Esophagus muscularis mucosa (tissue), 3 donors: ENCODE measurements at regions not wholly inside any gene's neighbourhood (a gene's known extent, or its start where the extent isn't known, plus 50 kb on each side); places are given as distances from the start of the nearest gene placed in this dataset.

Source experiments
- POLR2A ChIP-seq: fragments of 450-650 bp; IDR thresholded peaks from one replicate; pipeline ENCODE4 v1.6.1; 2017; ENCODE audit warnings: antibody characterized with exemption, moderate library complexity, mild to moderate bottlenecking, low read depth
- POLR2AphosphoS5 ChIP-seq, 2 donors: sonication (generic); formaldehyde crosslinking; IDR thresholded peaks; one replicate each; pipeline ENCODE4 v1.6.1; 2017; ENCODE audit warnings: antibody characterized with exemption in 2 of 2
- TF ChIP-seq, protein P1 (sequence below), 3 experiments: fragments of 200-600 bp in 2 of 3; fragments of 450-650 bp in 1 of 3; sonication (generic) in 2 of 3; IDR thresholded peaks; one replicate each; pipeline ENCODE4 v1.5.1; 2017 to 2019; ENCODE audit warnings: antibody characterized with exemption in 3 of 3, mild to moderate bottlenecking in 2 of 3, moderate library complexity in 1 of 3

DNA sequence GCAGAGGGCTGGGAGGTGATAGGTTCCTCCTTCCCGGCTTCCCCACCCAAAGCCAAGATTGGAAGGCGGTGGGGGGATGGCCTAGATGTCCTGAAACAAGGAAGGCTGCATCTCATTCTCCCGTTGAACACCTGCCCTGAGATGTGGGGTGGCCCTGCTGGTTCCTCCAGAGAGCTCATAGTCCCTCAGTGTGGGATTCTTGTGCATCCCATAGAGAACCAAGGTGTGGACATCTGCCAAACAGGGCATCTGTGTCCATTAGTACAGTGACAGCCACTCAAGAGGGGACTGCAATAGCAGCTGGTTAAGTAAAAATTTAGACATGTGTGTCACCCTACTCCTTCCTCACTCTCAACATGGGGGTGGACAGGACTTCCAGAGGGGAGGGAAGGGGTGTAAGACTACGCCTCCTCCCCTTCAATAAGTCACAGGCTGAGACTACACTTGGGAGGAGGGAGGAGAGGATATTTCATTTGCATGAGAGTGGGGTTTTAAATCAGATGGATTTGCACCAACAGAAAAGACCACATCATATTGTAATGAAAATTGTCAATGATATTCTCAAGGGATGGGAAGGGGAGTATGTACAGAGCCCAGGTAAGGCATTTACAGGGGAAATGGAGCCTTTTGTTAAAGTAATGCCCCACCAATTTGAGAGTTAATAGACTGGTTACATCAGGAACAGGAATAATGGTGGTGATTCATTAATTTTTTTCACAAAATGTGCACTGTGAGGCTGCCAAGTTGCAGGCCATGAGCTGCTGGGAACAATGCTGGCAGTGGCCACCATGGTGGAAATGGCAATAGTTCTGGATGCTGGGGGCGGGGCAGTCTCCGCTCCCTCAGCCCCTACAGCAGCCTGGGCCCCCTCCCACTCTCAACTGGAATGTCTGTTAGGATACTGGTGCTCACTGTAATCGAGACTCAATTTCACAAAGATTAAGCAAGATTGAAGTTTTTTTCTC, 80.6 kb downstream of the TEX51 start:
- TF ChIP-seq, protein P1, sequence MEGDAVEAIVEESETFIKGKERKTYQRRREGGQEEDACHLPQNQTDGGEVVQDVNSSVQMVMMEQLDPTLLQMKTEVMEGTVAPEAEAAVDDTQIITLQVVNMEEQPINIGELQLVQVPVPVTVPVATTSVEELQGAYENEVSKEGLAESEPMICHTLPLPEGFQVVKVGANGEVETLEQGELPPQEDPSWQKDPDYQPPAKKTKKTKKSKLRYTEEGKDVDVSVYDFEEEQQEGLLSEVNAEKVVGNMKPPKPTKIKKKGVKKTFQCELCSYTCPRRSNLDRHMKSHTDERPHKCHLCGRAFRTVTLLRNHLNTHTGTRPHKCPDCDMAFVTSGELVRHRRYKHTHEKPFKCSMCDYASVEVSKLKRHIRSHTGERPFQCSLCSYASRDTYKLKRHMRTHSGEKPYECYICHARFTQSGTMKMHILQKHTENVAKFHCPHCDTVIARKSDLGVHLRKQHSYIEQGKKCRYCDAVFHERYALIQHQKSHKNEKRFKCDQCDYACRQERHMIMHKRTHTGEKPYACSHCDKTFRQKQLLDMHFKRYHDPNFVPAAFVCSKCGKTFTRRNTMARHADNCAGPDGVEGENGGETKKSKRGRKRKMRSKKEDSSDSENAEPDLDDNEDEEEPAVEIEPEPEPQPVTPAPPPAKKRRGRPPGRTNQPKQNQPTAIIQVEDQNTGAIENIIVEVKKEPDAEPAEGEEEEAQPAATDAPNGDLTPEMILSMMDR (IDR thresholded peaks at IDR 0.05), result no peak
- TF ChIP-seq POLR2AphosphoS5 (IDR thresholded peaks at IDR 0.05) (no peak), POLR2A (no peak)
